ENCODE measurements at regions not wholly inside any gene's neighbourhood (a gene's known extent, or its start where the extent isn't known, plus 50 kb on each side); places are given as distances from the start of the nearest gene placed in this dataset.

- Histone ChIP-seq H3K4me2 (ENCODE audit: low read depth, low read length) (no peak overlapping the region), H3K36me3 (replicated peaks in 1 of 2; ENCODE audit: control insufficient read depth in 1 of 2, insufficient read depth in 2 of 2, low read length in 2 of 2) (no peaks in the 10 kb centered on the region), H3K4me3 (replicated peaks in 1 of 3; ENCODE audit: insufficient read depth in 1 of 3, low read depth in 2 of 3, low read length in 3 of 3) (no peak overlapping the region), H3K4me1 (ENCODE audit: insufficient read depth, low read length) (no peaks in the 10 kb centered on the region), H3K27ac (ENCODE audit: extremely low read length, insufficient read depth, low read length) (no peak overlapping the region), H3K9me3 (ENCODE audit: low read length) (no peaks in the 10 kb centered on the region), H3K27me3 (ENCODE audit: control insufficient read depth in 1 of 2, insufficient read depth in 2 of 2, low read length in 2 of 2) (no peaks in the 10 kb centered on the region), H2AFZ (ENCODE audit: low read length) (no peak overlapping the region), H3K79me2 (ENCODE audit: insufficient read depth, low read length) (no peaks in the 10 kb centered on the region), H4K20me1 (ENCODE audit: insufficient read depth, low read length) (no peaks in the 10 kb centered on the region), H3K9ac (ENCODE audit: insufficient read depth, low read depth, low read length) (no peak overlapping the region)
- ATAC-seq (no peak), DNase-seq (ENCODE audit: low spot score) (no peak), FAIRE-seq (no peak)
- in situ Hi-C loops (cut with HindIII; ENCODE audit: extremely low pct_ligation_motif_present, low pct_unique_long_range_greater_than_20kb) = no loop called here
- CTCF ChIA-PET (ENCODE audit: low intra/inter-chr PET ratio, low total read pairs) = no interaction called here
- no TSS peak for BruUV-seq (replicated peaks)
- intact Hi-C loops (cut with micrococcal nuclease; ENCODE audit: unreplicated experiment) = no loop called here
- POLR2A ChIA-PET = no interaction called here
- TF ChIP-seq HNRNPH1 (optimal IDR thresholded peaks at IDR 0.05; ENCODE audit: low read depth, low read length) (no peak), ZNF615 (CRISPR knock-in tag; IDR thresholded peaks at IDR 0.05; ENCODE audit: borderline replicate concordance) (no peak), ZNF331 (CRISPR knock-in tag; IDR thresholded peaks at IDR 0.05) (no peak), STAG1 (CRISPR knock-in tag; IDR thresholded peaks at IDR 0.05) (peak; percentile 21; the same call in 1 of the 2 replicates)
Observed at GRCh38 chr7:110595694-110596093, 495.2 kb upstream of the LRRN3 start.

- intact Hi-C loops (cut with micrococcal nuclease; ENCODE audit: unreplicated experiment) = no loop called here
- H3K27ac ChIP-seq (ENCODE audit: extremely low read length, insufficient read depth, low read length) = no peak overlapping the region
- in situ Hi-C loops (cut with HindIII; ENCODE audit: extremely low pct_ligation_motif_present, low pct_unique_long_range_greater_than_20kb) = no loop called here
- H3K79me2 ChIP-seq (ENCODE audit: insufficient read depth, low read length) = no peaks in the 10 kb centered on the region
- TF ChIP-seq ZNF496 (CRISPR knock-in tag; IDR thresholded peaks at IDR 0.05; ENCODE audit: insufficient replicate concordance) = no peak
- TF ChIP-seq ZGPAT (CRISPR knock-in tag; IDR thresholded peaks at IDR 0.05) = no peak
- no peak for TF ChIP-seq BCLAF1 (IDR thresholded peaks at IDR 0.05)
- TF ChIP-seq ZNF660 (CRISPR knock-in tag; IDR thresholded peaks at IDR 0.05; ENCODE audit: borderline replicate concordance, low read depth) = no peak
- TF ChIP-seq PLSCR1 (CRISPR knock-in tag; IDR thresholded peaks at IDR 0.05; ENCODE audit: borderline replicate concordance) = no peak
- TF ChIP-seq ATRX (CRISPR knock-in tag; IDR thresholded peaks at IDR 0.05; ENCODE audit: borderline replicate concordance) = no peak
- H3K27me3 ChIP-seq (ENCODE audit: control insufficient read depth in 1 of 2, insufficient read depth in 2 of 2, low read length in 2 of 2) = no peaks in the 10 kb centered on the region
- no peak overlapping the region for H2AFZ ChIP-seq (ENCODE audit: low read length)
- ChIA-PET POLR2A (no interaction called here), CTCF (ENCODE audit: low intra/inter-chr PET ratio, low total read pairs) (no interaction called here)
- BruUV-seq (replicated peaks) = no TSS peak
- no peak overlapping the region for H3K9ac ChIP-seq (ENCODE audit: insufficient read depth, low read depth, low read length)
- FAIRE-seq (no peak), ATAC-seq (no peak), DNase-seq (ENCODE audit: low spot score) (no peak)
- 21% methylated on average over 5 of the region's 5 CpGs for WGBS (ENCODE audit: low lambda C conversion rate)
- H4K20me1 ChIP-seq (ENCODE audit: insufficient read depth, low read length) = no peaks in the 10 kb centered on the region
- H3K36me3 ChIP-seq (replicated peaks in 1 of 2; ENCODE audit: control insufficient read depth in 1 of 2, insufficient read depth in 2 of 2, low read length in 2 of 2) = no peaks in the 10 kb centered on the region
- H3K4me3 ChIP-seq (replicated peaks in 1 of 3; ENCODE audit: insufficient read depth in 1 of 3, low read depth in 2 of 3, low read length in 3 of 3) = no peak overlapping the region
- H3K4me1 ChIP-seq (ENCODE audit: insufficient read depth, low read length) = no peaks in the 10 kb centered on the region
- H3K9me3 ChIP-seq (ENCODE audit: low read length) = no peaks in the 10 kb centered on the region
- H3K4me2 ChIP-seq (ENCODE audit: low read depth, low read length) = no peak overlapping the region
Observed at GRCh38 chr7:110600956-110601355, 490.0 kb upstream of the LRRN3 start.
